HG02885 (cell line): ENCODE measurements at regions not wholly inside any gene's neighbourhood (a gene's known extent, or its start where the extent isn't known, plus 50 kb on each side); places are given as distances from the start of the nearest gene placed in this dataset.

Experiments used
- ATAC-seq: cut with Tn5 transposase; IDR thresholded peaks from one replicate; pipeline ENCODE4 v1.9.1; 2021; ENCODE audit warnings: mild to moderate bottlenecking; ENCODE audit not compliant: unreplicated experiment, poor library complexity

GRCh38 chr3:16101295-16102186, 72.9 kb upstream of the GALNT15 start:
- ATAC-seq: no peak

- no peak for ATAC-seq
Observed at GRCh38 chr3:16102187-16102561, 72.3 kb upstream of the GALNT15 start.

GRCh38 chr3:16102905-16103364, 71.5 kb upstream of the GALNT15 start:
- no peak for ATAC-seq

- ATAC-seq: no peak
Observed at GRCh38 chr3:16103472-16103871, 71.0 kb upstream of the GALNT15 start.

DNA sequence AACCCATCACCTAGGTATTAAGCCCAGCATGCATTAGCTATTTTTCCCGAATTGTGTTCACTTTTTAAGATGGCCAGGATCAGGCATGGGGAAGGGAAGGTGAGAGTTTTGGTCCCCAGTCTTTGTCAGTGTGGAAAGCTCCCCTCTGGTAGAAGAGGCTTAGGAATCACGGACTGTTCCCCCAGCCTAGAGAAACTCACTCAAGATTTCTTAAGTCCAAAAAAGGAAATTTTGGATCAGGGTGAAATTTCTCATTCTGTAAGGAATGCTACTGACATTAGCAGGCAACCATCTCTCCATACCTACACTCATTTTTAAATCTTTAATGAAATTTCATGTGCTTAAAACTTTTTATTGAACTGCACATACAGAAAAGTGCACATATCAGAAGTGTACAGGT, 70.3 kb upstream of the GALNT15 start:
- ATAC-seq: no peak

- ATAC-seq: no peak
Observed at GRCh38 chr3:16106050-16106449, 68.4 kb upstream of the GALNT15 start.

- ATAC-seq: no peak
Observed at GRCh38 chr3:16108424-16108823, 66.1 kb upstream of the GALNT15 start.

- ATAC-seq: no peak
Observed at GRCh38 chr3:16109929-16110328, 64.6 kb upstream of the GALNT15 start.

DNA sequence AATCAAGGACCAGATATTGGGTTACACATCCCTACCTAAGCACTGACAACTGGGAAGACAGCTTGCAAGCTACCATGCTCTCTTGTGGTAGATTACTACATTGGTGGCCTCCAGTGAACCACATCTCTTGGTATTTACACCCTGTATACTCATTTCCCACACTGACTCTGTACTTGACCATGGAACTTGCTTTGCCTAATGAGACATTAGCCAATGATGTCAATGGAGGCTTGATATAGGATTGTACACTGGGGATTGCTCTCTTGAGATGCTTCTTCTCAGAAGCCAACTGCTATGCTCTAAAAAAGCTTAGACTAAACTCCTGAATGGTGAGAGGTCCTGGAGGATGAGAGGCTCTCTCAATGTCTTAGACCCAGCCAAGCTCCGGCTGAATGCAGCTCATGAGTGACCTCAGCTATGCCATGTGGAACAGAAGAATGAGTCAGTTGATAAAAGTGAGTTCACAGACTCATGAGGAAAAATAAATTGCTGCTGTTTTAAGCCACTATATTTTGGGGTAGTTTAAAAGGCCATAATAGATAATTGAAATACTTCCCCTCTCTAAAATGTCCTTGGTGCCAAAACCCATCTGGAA, 61.5 kb upstream of the GALNT15 start:
- ATAC-seq: no peak

GRCh38 chr3:16113704-16114103, 60.8 kb upstream of the GALNT15 start:
- ATAC-seq: no peak

- ATAC-seq: no peak
Observed at GRCh38 chr3:16114429-16114828, 60.1 kb upstream of the GALNT15 start.

- no peak for ATAC-seq
Observed at GRCh38 chr3:16114930-16115329, 59.5 kb upstream of the GALNT15 start.

- no peak for ATAC-seq
Observed at GRCh38 chr3:16118396-16118795, 56.1 kb upstream of the GALNT15 start.

DNA sequence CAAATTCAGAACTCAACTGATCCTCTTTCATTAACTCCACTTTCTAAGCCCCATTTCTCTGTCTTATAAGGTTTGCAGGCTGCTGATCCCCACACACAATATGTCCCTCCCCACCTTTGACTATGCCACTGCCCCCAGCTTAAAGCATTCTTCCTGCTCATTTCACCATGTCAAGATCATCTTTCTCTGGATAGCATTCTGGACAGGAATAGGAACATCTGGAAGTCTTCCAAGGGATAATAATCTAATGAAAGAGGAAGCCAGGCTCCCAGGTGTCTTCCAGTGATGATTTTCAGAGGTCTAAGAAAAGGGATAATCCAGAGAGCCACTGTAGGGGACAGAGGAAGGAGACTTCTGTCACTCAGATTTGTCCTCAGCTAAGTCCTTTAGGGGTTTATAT, 54.6 kb upstream of the GALNT15 start:
- no peak for ATAC-seq

- no peak for ATAC-seq
Observed at GRCh38 chr3:16121391-16121790, 53.1 kb upstream of the GALNT15 start.

DNA sequence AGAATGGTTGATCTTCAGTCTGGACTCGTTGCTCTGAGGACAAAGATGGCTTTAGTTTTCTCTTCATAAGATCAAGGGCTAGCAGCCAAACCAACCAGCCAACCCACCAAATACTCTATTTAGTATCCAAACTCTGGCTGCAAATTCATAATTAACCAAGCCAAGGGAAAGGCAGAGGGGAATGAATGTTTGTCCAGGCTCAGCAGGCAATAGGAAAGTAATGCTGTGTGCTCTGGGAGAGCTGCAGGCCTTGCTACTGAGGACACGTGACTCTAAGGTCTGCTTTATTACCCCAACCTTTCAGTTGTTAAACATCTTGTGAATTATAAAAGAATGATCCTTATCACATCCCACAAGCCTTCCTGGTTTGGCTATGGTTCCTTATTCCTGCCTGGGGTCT, 52.3 kb upstream of the GALNT15 start:
- no peak for ATAC-seq

DNA sequence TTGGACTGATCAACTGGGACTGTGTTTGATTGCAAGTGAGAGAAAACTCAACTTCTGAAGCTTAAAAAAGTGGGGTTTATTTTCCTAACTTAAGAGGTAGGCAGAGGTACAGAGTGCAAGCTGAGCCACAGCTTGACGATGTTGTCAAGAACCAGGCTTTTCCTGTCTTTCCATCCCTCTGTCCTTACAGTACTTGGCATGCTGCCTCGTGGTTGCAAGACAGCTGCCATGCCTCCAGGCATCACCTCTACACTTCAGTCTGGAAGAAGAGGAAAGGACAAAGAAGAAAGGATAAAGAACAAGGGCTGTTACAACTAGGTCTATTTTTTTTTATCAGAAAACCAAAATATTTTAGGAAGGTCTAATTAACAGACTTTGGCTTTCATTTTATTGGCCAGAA, 51.8 kb upstream of the GALNT15 start:
- no peak for ATAC-seq

DNA sequence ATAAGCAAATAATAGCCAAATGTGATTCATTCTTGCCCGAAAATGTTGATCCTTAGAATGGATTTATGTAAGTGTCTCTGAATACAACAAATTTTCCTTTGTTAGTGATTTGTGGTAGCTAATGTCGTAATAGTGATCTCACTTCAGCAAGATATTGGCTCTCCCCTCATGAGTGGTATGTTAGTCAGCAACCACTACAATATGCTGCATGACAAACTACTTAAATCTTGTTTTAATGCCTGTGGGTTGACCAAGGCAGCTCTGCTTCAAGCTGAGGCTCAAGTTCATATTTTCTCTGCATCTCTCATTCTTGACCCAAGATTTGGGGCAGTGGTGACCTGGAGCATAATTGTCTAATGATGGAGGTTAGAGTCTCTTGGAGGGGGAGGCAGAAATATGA, 49.8 kb upstream of the GALNT15 start:
- ATAC-seq: no peak
